Spleen (tissue), 3 donors: ENCODE measurements at regions not wholly inside any gene's neighbourhood (a gene's known extent, or its start where the extent isn't known, plus 50 kb on each side); places are given as distances from the start of the nearest gene placed in this dataset.

Experiments used
- POLR2A ChIP-seq, 3 donors: fragments of 450-650 bp; IDR thresholded peaks; one replicate each; pipeline ENCODE4 v1.5.1; 2017; ENCODE audit warnings: antibody characterized with exemption in 3 of 3, mild to moderate bottlenecking in 1 of 3
- POLR2AphosphoS5 ChIP-seq, 3 donors: sonication (generic); formaldehyde crosslinking; IDR thresholded peaks; one replicate each; pipeline ENCODE4 v1.5.1; 2017; ENCODE audit warnings: antibody characterized with exemption in 3 of 3

GRCh38 chr15:69824877-69825406 lies 272.8 kb downstream of the TLE3 start:
- TF ChIP-seq POLR2AphosphoS5 (IDR thresholded peaks at IDR 0.05) (no peak), POLR2A (IDR thresholded peaks at IDR 0.05) (no peak)
